A673 (cell line): ENCODE measurements at regions not wholly inside any gene's neighbourhood (a gene's known extent, or its start where the extent isn't known, plus 50 kb on each side); places are given as distances from the start of the nearest gene placed in this dataset.

Experiments used
- CTCF ChIP-seq: fragments of 300-800, 200-600 bp; sonication (generic); conservative IDR thresholded peaks from 2 replicates; pipeline ENCODE4 v1.5.1; 2017; ENCODE audit warnings: low read depth, mild to moderate bottlenecking, antibody characterized with exemption, low read length, moderate library complexity, mixed read lengths
- EZH2 ChIP-seq: fragments of 200-600 bp; sonication (generic); IDR thresholded peaks from 2 replicates; pipeline ENCODE4 v1.6.1; 2017; ENCODE audit warnings: borderline replicate concordance, low read depth, mild to moderate bottlenecking, mixed read lengths, antibody characterized with exemption, low read length; ENCODE audit not compliant: poor library complexity, severe bottlenecking

GRCh38 chr1:218863987-218864386 is 309.7 kb upstream of the LYPLAL1 start:
- TF ChIP-seq CTCF (no peak), EZH2 (no peak)
